Body of pancreas (tissue), 4 donors: ENCODE measurements at regions not wholly inside any gene's neighbourhood (a gene's known extent, or its start where the extent isn't known, plus 50 kb on each side); places are given as distances from the start of the nearest gene placed in this dataset.
A peak's percentile ranks its signal among the peaks of the same experiment; 100 is the strongest.

Experiments
- ATAC-seq: fragments of 150-250 bp; one replicate; pipeline ENCODE4 v1.9.1; 2016
- DNase-seq, 4 donors: peaks; one replicate each; pipeline ENCODE4 v3.0.0-alpha.2; 2019
- H3K27ac ChIP-seq, 4 donors: fragments of 200-600 bp; sonication (generic); 1 replicate in 3 of 4; 2 replicates in 1 of 4; pipeline versions ENCODE4 v1.5.1 to v1.6.1; 2016 to 2019; ENCODE audit warnings: mild to moderate bottlenecking in 1 of 4, mixed read lengths in 1 of 4, moderate library complexity in 1 of 4
- H3K27me3 ChIP-seq, 2 donors: fragments of 200-600 bp; sonication (generic); one replicate each; pipeline ENCODE4 v1.6.0; 2016; ENCODE audit warnings: mild to moderate bottlenecking in 1 of 2
- H3K36me3 ChIP-seq, 2 donors: fragments of 200-600 bp; sonication (generic); replicated peaks in 1 of 2; 2 replicates each; pipeline ENCODE4 v1.5.1; 2016; ENCODE audit warnings: low read depth in 2 of 2; ENCODE audit not compliant: insufficient read depth in 1 of 2
- H3K4me1 ChIP-seq: fragments of 200-600 bp; sonication (generic); one replicate; pipeline ENCODE4 v1.6.0; 2016
- H3K4me3 ChIP-seq, 2 donors: fragments of 200-600 bp; sonication (generic); 1 replicate in 1 of 2; 2 replicates in 1 of 2; pipeline ENCODE4 v1.5.1; 2016 to 2019
- H3K9me3 ChIP-seq, 3 donors: fragments of 200-600 bp; sonication (generic); 1 replicate in 2 of 3; 2 replicates in 1 of 3; pipeline ENCODE4 v1.5.1; 2016
- CTCF ChIP-seq, 7 experiments: fragments of 450-650 bp in 4 of 7; fragments of 200-600 bp in 3 of 7; sonication (generic) in 3 of 7; IDR thresholded peaks; one replicate each; pipeline ENCODE4 v1.5.1; 2016 to 2019; ENCODE audit warnings: antibody characterized with exemption in 7 of 7
- POLR2A ChIP-seq, 3 donors: fragments of 450-650 bp; IDR thresholded peaks; one replicate each; pipeline ENCODE4 v1.6.1; 2016; ENCODE audit warnings: antibody characterized with exemption in 3 of 3, mild to moderate bottlenecking in 2 of 3
- WGBS, 2 donors: methylation state at CpG; one replicate each; pipeline ENCODE4 v1.1.5; 2017; 5-methylcytosine and 5-hydroxymethylcytosine counted together
- intact Hi-C: fragments of 100-400 bp; cut with DNase I; formaldehyde crosslinking; loops from one replicate; pipeline ENCODE4 v1.15.1; 2023

- intact Hi-C loops, result no loop called here
- 65 to 66% methylated on average over 4 of the region's 4 CpGs for WGBS, 2 donors
- Histone ChIP-seq H3K27me3 (no peaks in the 10 kb centered on the region), H3K27ac (no peak overlapping the region), H3K4me1 (no peaks in the 10 kb centered on the region), H3K36me3 (no peaks in the 10 kb centered on the region), H3K4me3 (no peak overlapping the region), H3K9me3 (no peaks in the 10 kb centered on the region)
- DNase-seq, result no peak
- TF ChIP-seq CTCF (IDR thresholded peaks at IDR 0.05) (no peak), POLR2A (IDR thresholded peaks at IDR 0.05) (no peak)
- no peak for ATAC-seq
These were observed 914.2 kb downstream of the IPMK start for GRCh38 chr10:57353403-57354003.

- TF ChIP-seq POLR2A (IDR thresholded peaks at IDR 0.05) (no peak), CTCF (IDR thresholded peaks at IDR 0.05) (no peak)
- no peak overlapping the region for H3K4me3 ChIP-seq
- no peak for ATAC-seq
- no peaks in the 10 kb centered on the region for H3K4me1 ChIP-seq
- no peaks in the 10 kb centered on the region for H3K36me3 ChIP-seq
- intact Hi-C loops, result no loop called here
- H3K27me3 ChIP-seq, result no peaks in the 10 kb centered on the region
- 62 to 75% methylated on average over 1 to 2 of the region's 2 CpGs for WGBS, 2 donors
- no peak overlapping the region for H3K27ac ChIP-seq
- no peaks in the 10 kb centered on the region for H3K9me3 ChIP-seq
- DNase-seq, result no peak
These were observed 916.6 kb downstream of the IPMK start for GRCh38 chr10:57351076-57351475.

- Histone ChIP-seq H3K27ac (no peak overlapping the region), H3K27me3 (no peaks in the 10 kb centered on the region), H3K4me1 (no peaks in the 10 kb centered on the region), H3K4me3 (no peak overlapping the region), H3K36me3 (no peaks in the 10 kb centered on the region), H3K9me3 (peaks cover 0 to 24% (median 0%) of the 10 kb centered on the region in 3 donors)
- WGBS, 2 donors, result 62 to 63% methylated on average over 6 to 7 of the region's 7 CpGs
- DNase-seq (no peak), ATAC-seq (no peak)
- TF ChIP-seq POLR2A (IDR thresholded peaks at IDR 0.05) (no peak), CTCF (IDR thresholded peaks at IDR 0.05) (no peak)
- intact Hi-C loops, result loop anchor here (10.0 kb wide), 1 partner anchor 314 kb away; no protein-coding TSS in a partner anchor
These were observed 926.4 kb downstream of the IPMK start for GRCh38 chr10:57341294-57341693.

- ATAC-seq (peak; percentile 50), DNase-seq (peak in 3 of 4 donors; percentile 8 to 31 (median 18))
- Histone ChIP-seq H3K36me3 (no peaks in the 10 kb centered on the region), H3K27ac (no peak overlapping the region), H3K4me3 (no peak overlapping the region), H3K27me3 (no peaks in the 10 kb centered on the region), H3K4me1 (no peaks in the 10 kb centered on the region), H3K9me3 (peaks cover 0 to 17% (median 0%) of the 10 kb centered on the region in 3 donors)
- 15 to 16% methylated on average over 4 of the region's 4 CpGs for WGBS, 2 donors
- intact Hi-C loops, result loop anchor here (10.0 kb wide), 1 partner anchor 726 kb away; no protein-coding TSS in a partner anchor
- TF ChIP-seq POLR2A (IDR thresholded peaks at IDR 0.05), result no peak
- peak; percentile 50 to 73 (median 69) for TF ChIP-seq CTCF (IDR thresholded peaks at IDR 0.05)
These were observed 928.7 kb downstream of the IPMK start for GRCh38 chr10:57338823-57339558.
